ENCODE measurements at regions not wholly inside any gene's neighbourhood (a gene's known extent, or its start where the extent isn't known, plus 50 kb on each side); places are given as distances from the start of the nearest gene placed in this dataset.

DNA sequence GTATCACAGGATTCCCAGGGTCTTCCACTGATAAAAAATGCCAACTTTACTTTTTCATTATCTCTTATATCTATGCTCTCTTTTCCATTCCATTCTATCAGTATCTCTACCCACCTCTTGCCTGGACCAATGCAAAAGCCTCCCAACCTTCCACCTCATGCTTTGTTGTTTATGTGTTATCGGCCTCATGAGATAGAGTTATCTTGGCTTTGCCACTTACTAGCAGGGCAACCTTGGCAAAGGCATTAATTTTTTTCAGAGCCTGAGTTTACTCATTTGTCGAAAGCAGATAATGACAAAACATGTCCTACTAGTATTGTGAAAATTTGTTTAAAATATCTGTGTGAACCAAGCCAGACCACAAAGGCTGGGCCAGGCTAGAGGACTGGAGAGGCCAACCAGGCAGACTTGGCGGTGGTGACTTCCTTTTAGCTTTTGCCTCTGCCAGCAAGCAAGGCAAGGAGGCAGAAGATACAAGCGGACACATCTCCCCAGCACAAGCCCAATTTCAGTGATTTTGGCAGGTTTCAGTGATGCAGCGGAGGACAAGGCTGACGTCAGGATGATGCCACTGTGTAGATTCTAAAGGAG, 106.9 kb downstream of the ADAMTS15 start:
- H3K9ac ChIP-seq (ENCODE audit: low read depth in 1 of 2, low read length in 2 of 2): no peak overlapping the region
- H3K27me3 ChIP-seq (ENCODE audit: control insufficient read depth in 4 of 4, insufficient read depth in 4 of 4, low read length in 3 of 4): peaks cover 0 to 2% (median 0%) of the 10 kb centered on the region in 4 donors
- no peaks in the 10 kb centered on the region for H3K9me3 ChIP-seq (ENCODE audit: control insufficient read depth in 4 of 4, low read length in 3 of 4)
- H3K4me3 ChIP-seq (ENCODE audit: low read depth in 1 of 3, low read length in 3 of 3): no peak overlapping the region
- no peak for DNase-seq (ENCODE audit: low spot score)
- no peaks in the 10 kb centered on the region for H3K36me3 ChIP-seq (ENCODE audit: control insufficient read depth in 4 of 4, insufficient read depth in 3 of 4, low read depth in 1 of 4, low read length in 3 of 4)
- H3K27ac ChIP-seq (ENCODE audit: low read depth in 1 of 2, low read length in 2 of 2): no peak overlapping the region
- WGBS: 78% methylated on average over 6 of the region's 6 CpGs
- H3K4me1 ChIP-seq (ENCODE audit: control insufficient read depth in 4 of 4, insufficient read depth in 4 of 4, low read length in 3 of 4): no peaks in the 10 kb centered on the region
- TF ChIP-seq, protein P1, sequence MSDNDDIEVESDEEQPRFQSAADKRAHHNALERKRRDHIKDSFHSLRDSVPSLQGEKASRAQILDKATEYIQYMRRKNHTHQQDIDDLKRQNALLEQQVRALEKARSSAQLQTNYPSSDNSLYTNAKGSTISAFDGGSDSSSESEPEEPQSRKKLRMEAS (IDR thresholded peaks at IDR 0.05): no peak
- TF ChIP-seq REST (IDR thresholded peaks at IDR 0.05) (no peak), HNF4G (IDR thresholded peaks at IDR 0.05) (no peak), TAF1 (conservative IDR thresholded peaks at IDR 0.05) (no peak)

- 51% methylated on average over 14 of the region's 14 CpGs for WGBS
- Histone ChIP-seq H3K36me3 (ENCODE audit: control insufficient read depth in 4 of 4, insufficient read depth in 3 of 4, low read depth in 1 of 4, low read length in 3 of 4) (no peaks in the 10 kb centered on the region), H3K4me1 (ENCODE audit: control insufficient read depth in 4 of 4, insufficient read depth in 4 of 4, low read length in 3 of 4) (no peaks in the 10 kb centered on the region), H3K27me3 (ENCODE audit: control insufficient read depth in 4 of 4, insufficient read depth in 4 of 4, low read length in 3 of 4) (no peaks in the 10 kb centered on the region), H3K4me3 (ENCODE audit: low read depth in 1 of 3, low read length in 3 of 3) (no peak overlapping the region), H3K9me3 (ENCODE audit: control insufficient read depth in 4 of 4, low read length in 3 of 4) (no peaks in the 10 kb centered on the region), H3K27ac (ENCODE audit: low read depth in 1 of 2, low read length in 2 of 2) (no peak overlapping the region), H3K9ac (ENCODE audit: low read depth in 1 of 2, low read length in 2 of 2) (no peak overlapping the region)
- no peak for TF ChIP-seq NR2F2 (IDR thresholded peaks at IDR 0.05)
- DNase-seq (ENCODE audit: low spot score): no peak
Observed at GRCh38 chr11:130560000-130560780, 111.7 kb downstream of the ADAMTS15 start.

- H3K9ac ChIP-seq (ENCODE audit: low read depth in 1 of 2, low read length in 2 of 2): no peak overlapping the region
- DNase-seq (ENCODE audit: low spot score): no peak
- no peaks in the 10 kb centered on the region for H3K27me3 ChIP-seq (ENCODE audit: control insufficient read depth in 4 of 4, insufficient read depth in 4 of 4, low read length in 3 of 4)
- no peak overlapping the region for H3K27ac ChIP-seq (ENCODE audit: low read depth in 1 of 2, low read length in 2 of 2)
- no peaks in the 10 kb centered on the region for H3K36me3 ChIP-seq (ENCODE audit: control insufficient read depth in 4 of 4, insufficient read depth in 3 of 4, low read depth in 1 of 4, low read length in 3 of 4)
- no peaks in the 10 kb centered on the region for H3K9me3 ChIP-seq (ENCODE audit: control insufficient read depth in 4 of 4, low read length in 3 of 4)
- TF ChIP-seq, protein P2, sequence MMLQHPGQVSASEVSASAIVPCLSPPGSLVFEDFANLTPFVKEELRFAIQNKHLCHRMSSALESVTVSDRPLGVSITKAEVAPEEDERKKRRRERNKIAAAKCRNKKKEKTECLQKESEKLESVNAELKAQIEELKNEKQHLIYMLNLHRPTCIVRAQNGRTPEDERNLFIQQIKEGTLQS (IDR thresholded peaks at IDR 0.05): no peak
- TF ChIP-seq, protein P3, sequence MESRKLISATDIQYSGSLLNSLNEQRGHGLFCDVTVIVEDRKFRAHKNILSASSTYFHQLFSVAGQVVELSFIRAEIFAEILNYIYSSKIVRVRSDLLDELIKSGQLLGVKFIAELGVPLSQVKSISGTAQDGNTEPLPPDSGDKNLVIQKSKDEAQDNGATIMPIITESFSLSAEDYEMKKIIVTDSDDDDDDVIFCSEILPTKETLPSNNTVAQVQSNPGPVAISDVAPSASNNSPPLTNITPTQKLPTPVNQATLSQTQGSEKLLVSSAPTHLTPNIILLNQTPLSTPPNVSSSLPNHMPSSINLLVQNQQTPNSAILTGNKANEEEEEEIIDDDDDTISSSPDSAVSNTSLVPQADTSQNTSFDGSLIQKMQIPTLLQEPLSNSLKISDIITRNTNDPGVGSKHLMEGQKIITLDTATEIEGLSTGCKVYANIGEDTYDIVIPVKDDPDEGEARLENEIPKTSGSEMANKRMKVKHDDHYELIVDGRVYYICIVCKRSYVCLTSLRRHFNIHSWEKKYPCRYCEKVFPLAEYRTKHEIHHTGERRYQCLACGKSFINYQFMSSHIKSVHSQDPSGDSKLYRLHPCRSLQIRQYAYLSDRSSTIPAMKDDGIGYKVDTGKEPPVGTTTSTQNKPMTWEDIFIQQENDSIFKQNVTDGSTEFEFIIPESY (IDR thresholded peaks at IDR 0.05): no peak
- TF ChIP-seq HNF4G (IDR thresholded peaks at IDR 0.05): no peak
- TF ChIP-seq, protein P4, sequence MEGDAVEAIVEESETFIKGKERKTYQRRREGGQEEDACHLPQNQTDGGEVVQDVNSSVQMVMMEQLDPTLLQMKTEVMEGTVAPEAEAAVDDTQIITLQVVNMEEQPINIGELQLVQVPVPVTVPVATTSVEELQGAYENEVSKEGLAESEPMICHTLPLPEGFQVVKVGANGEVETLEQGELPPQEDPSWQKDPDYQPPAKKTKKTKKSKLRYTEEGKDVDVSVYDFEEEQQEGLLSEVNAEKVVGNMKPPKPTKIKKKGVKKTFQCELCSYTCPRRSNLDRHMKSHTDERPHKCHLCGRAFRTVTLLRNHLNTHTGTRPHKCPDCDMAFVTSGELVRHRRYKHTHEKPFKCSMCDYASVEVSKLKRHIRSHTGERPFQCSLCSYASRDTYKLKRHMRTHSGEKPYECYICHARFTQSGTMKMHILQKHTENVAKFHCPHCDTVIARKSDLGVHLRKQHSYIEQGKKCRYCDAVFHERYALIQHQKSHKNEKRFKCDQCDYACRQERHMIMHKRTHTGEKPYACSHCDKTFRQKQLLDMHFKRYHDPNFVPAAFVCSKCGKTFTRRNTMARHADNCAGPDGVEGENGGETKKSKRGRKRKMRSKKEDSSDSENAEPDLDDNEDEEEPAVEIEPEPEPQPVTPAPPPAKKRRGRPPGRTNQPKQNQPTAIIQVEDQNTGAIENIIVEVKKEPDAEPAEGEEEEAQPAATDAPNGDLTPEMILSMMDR (IDR thresholded peaks at IDR 0.05; ENCODE audit: low read depth, low read length, missing input control): no peak
- TF ChIP-seq, protein P1 (IDR thresholded peaks at IDR 0.05): no peak
- no peak overlapping the region for H3K4me3 ChIP-seq (ENCODE audit: low read depth in 1 of 3, low read length in 3 of 3)
- WGBS: 72% methylated on average over 1 of the region's 1 CpG
- H3K4me1 ChIP-seq (ENCODE audit: control insufficient read depth in 4 of 4, insufficient read depth in 4 of 4, low read length in 3 of 4): no peaks in the 10 kb centered on the region
Observed at GRCh38 chr11:130560781-130561109, 112.3 kb downstream of the ADAMTS15 start.
